DOHH2 (cell line): ENCODE measurements at regions not wholly inside any gene's neighbourhood (a gene's known extent, or its start where the extent isn't known, plus 50 kb on each side); places are given as distances from the start of the nearest gene placed in this dataset.

Experiments used
- H3F3A ChIP-seq: fragments of 200-600 bp; sonication (generic), shearing (Covaris generic); 2 replicates; pipeline ENCODE4 v1.6.0; 2016; ENCODE audit warnings: antibody characterized with exemption, mild to moderate bottlenecking; ENCODE audit not compliant: control insufficient read depth, insufficient read depth
- H3K27ac ChIP-seq: fragments of 200-600 bp; sonication (generic); 2 replicates; pipeline ENCODE4 v1.5.1; 2014; ENCODE audit warnings: low read depth, mild to moderate bottlenecking, low read length, moderate library complexity
- H3K27me3 ChIP-seq: fragments of 200-600 bp; sonication (generic); 2 replicates; pipeline ENCODE4 v1.6.1; 2014; ENCODE audit warnings: mild to moderate bottlenecking, low read length, mixed read lengths; ENCODE audit not compliant: control insufficient read depth
- H3K36me3 ChIP-seq: fragments of 200-600 bp; sonication (generic); 2 replicates; pipeline ENCODE4 v1.6.1; 2014; ENCODE audit warnings: mild to moderate bottlenecking, low read length, moderate library complexity, mixed read lengths; ENCODE audit not compliant: control insufficient read depth
- H3K4me1 ChIP-seq: fragments of 200-600 bp; sonication (generic); 2 replicates; pipeline ENCODE4 v1.6.1; 2014; ENCODE audit warnings: mild to moderate bottlenecking, low read length, mixed read lengths; ENCODE audit not compliant: control insufficient read depth
- H3K4me2 ChIP-seq: fragments of 200-600 bp; sonication (generic); 2 replicates; pipeline ENCODE4 v1.6.0; 2014; ENCODE audit warnings: mild to moderate bottlenecking, low read length, moderate library complexity
- H3K4me3 ChIP-seq: fragments of 200-600 bp; sonication (generic); 2 replicates; pipeline ENCODE4 v1.5.1; 2014; ENCODE audit warnings: mild to moderate bottlenecking, low read length, mixed read lengths
- H3K79me2 ChIP-seq: fragments of 200-600 bp; sonication (generic); 2 replicates; pipeline ENCODE4 v1.6.1; 2014; ENCODE audit warnings: mild to moderate bottlenecking, low read length, mixed read lengths; ENCODE audit not compliant: control insufficient read depth
- H3K9me2 ChIP-seq: fragments of 200-600 bp; sonication (generic); replicated peaks from 2 replicates; pipeline ENCODE4 v1.6.1; 2014; ENCODE audit warnings: mild to moderate bottlenecking, low read length, mixed read lengths; ENCODE audit not compliant: control insufficient read depth
- H3K9me3 ChIP-seq: fragments of 200-600 bp; sonication (generic); 2 replicates; pipeline ENCODE4 v1.6.1; 2014; ENCODE audit warnings: antibody characterized with exemption, low read length, mixed read lengths; ENCODE audit not compliant: control insufficient read depth, insufficient read depth
- H4K20me1 ChIP-seq: fragments of 200-600 bp; sonication (generic); 2 replicates; pipeline ENCODE4 v1.6.0; 2014; ENCODE audit warnings: low read depth, mild to moderate bottlenecking, antibody characterized with exemption, low read length, moderate library complexity; ENCODE audit not compliant: control insufficient read depth, insufficient read depth
- EZH2phosphoT487 ChIP-seq: fragments of 200-600 bp; sonication (generic); IDR thresholded peaks from 2 replicates; pipeline ENCODE4 v1.6.1; 2017; ENCODE audit warnings: borderline replicate concordance, mild to moderate bottlenecking, antibody characterized with exemption, low read length, moderate library complexity, mixed read lengths
- TF ChIP-seq, protein P1 (sequence below): fragments of 200-600 bp; sonication (generic); IDR thresholded peaks from one replicate; pipeline ENCODE4 v1.5.1; 2014; ENCODE audit warnings: antibody characterized with exemption, mild to moderate bottlenecking, low read depth, low read length; ENCODE audit not compliant: poor library complexity, severe bottlenecking

DNA sequence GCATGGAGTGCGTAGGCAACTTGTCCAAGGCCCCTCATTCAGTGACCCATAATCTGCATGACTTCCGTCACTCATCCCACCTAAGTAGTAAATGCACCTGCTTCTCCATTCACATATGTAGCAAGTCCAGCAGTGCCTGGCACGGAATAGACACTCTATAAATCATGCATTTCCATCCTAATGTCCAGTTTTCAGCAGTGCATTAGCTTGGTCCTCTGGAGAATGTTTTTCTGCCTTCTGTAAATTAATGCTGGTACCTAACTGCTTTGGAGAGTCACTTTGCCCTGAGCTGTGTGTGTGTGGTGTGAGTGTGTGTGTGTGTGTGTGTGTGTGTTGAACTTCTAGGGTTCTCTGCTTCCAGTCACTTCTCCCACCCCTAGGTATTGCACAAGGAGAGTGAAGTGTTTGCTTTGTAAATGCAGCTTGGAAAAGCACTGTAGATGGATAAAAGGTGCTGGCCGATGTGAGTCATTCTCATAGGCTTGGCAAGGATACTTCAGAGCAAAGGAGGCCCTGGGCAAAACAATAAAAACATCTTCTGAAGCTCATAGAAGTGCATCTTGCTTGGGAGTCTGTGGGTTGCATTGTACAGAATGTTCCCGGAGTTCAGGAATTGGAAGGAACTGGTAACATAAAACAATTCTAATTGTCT is 181.8 kb downstream of the KATNAL1 start:
- no peak overlapping the region for H3K4me2 ChIP-seq
- no peaks in the 10 kb centered on the region; the same call in 1 of the 2 replicates for H3K27me3 ChIP-seq
- no peaks in the 10 kb centered on the region for H3K9me2 ChIP-seq
- H3K4me3 ChIP-seq: no peak overlapping the region
- no peaks in the 10 kb centered on the region for H3K79me2 ChIP-seq
- H3K36me3 ChIP-seq: no peaks in the 10 kb centered on the region
- H4K20me1 ChIP-seq: no peaks in the 10 kb centered on the region
- peaks cover 8% of the 10 kb centered on the region for H3K4me1 ChIP-seq
- no peaks in the 10 kb centered on the region for H3K9me3 ChIP-seq
- TF ChIP-seq EZH2phosphoT487: no peak
- TF ChIP-seq, protein P1, sequence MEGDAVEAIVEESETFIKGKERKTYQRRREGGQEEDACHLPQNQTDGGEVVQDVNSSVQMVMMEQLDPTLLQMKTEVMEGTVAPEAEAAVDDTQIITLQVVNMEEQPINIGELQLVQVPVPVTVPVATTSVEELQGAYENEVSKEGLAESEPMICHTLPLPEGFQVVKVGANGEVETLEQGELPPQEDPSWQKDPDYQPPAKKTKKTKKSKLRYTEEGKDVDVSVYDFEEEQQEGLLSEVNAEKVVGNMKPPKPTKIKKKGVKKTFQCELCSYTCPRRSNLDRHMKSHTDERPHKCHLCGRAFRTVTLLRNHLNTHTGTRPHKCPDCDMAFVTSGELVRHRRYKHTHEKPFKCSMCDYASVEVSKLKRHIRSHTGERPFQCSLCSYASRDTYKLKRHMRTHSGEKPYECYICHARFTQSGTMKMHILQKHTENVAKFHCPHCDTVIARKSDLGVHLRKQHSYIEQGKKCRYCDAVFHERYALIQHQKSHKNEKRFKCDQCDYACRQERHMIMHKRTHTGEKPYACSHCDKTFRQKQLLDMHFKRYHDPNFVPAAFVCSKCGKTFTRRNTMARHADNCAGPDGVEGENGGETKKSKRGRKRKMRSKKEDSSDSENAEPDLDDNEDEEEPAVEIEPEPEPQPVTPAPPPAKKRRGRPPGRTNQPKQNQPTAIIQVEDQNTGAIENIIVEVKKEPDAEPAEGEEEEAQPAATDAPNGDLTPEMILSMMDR: no peak
- H3F3A ChIP-seq: no peaks in the 10 kb centered on the region
- no peak overlapping the region for H3K27ac ChIP-seq

DNA sequence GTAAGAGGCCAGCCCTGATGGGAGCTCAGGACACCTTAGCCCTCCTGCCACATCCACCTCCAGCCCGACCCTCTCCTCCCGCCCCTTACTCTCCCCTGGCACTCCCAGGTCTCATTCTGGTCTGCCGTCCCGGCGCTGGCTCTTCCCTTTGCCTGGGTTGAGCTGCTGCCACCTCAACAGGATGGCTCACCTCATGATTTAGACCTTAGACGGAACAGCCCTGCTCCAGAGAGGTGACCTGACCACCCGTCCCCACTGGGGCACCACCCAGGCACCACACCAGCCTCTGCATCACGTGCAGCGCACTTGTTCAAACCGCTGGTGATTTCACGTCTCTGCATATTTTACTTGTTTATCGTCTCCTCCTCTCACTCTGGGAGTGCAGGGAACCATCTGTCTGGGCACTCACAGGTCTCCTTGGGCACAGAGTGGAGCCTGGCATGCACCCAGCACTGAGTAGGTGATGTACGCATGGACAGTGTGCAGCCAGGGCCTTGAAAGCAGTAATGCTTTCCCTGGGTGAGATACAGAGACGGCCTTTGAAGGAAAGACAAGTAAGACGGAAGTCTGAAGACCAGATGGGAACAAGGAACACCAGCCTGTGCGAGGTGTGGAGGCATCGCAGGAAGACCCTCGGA is 183.1 kb downstream of the KATNAL1 start:
- H3K4me2 ChIP-seq: no peak overlapping the region
- no peaks in the 10 kb centered on the region for H3F3A ChIP-seq
- H3K9me3 ChIP-seq: no peaks in the 10 kb centered on the region
- no peaks in the 10 kb centered on the region for H3K9me2 ChIP-seq
- H3K27me3 ChIP-seq: peaks cover 3% of the 10 kb centered on the region
- peaks cover 20% of the 10 kb centered on the region for H3K4me1 ChIP-seq
- H3K27ac ChIP-seq: no peak overlapping the region
- TF ChIP-seq, protein P1: no peak
- no peak for TF ChIP-seq EZH2phosphoT487
- H3K4me3 ChIP-seq: no peak overlapping the region
- no peaks in the 10 kb centered on the region for H4K20me1 ChIP-seq
- no peaks in the 10 kb centered on the region for H3K79me2 ChIP-seq
- no peaks in the 10 kb centered on the region for H3K36me3 ChIP-seq

DNA sequence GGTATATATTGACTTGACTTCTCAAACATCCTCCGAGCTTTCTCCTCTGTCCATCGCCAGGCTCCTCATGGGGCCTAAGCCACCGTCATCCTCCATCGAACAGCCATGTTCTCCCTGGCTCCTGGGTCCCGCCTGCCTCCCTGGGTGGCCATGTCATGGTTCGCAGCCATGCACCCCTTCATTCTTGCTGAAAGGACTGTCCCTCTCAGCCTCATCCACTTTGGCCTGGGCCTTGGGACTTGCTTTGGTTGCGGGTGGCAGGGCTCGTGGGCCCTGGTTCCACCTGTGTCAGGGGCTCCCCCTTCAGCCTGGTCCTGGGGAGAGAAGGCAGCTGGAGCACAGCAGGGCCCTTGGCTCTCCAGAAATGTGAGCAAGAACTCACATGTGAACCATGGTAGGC is 183.8 kb downstream of the KATNAL1 start:
- Histone ChIP-seq H3K79me2 (no peaks in the 10 kb centered on the region), H3K4me2 (no peak overlapping the region), H3F3A (no peaks in the 10 kb centered on the region), H3K9me2 (no peaks in the 10 kb centered on the region), H3K4me1 (peaks cover 23% of the 10 kb centered on the region), H3K9me3 (no peaks in the 10 kb centered on the region), H3K27me3 (peaks cover 3% of the 10 kb centered on the region), H3K4me3 (no peak overlapping the region), H3K27ac (no peak overlapping the region), H3K36me3 (no peaks in the 10 kb centered on the region), H4K20me1 (no peaks in the 10 kb centered on the region)
- TF ChIP-seq EZH2phosphoT487: no peak
- TF ChIP-seq, protein P1: no peak
